ENCODE measurements at regions not wholly inside any gene's neighbourhood (a gene's known extent, or its start where the extent isn't known, plus 50 kb on each side); places are given as distances from the start of the nearest gene placed in this dataset.

DNA sequence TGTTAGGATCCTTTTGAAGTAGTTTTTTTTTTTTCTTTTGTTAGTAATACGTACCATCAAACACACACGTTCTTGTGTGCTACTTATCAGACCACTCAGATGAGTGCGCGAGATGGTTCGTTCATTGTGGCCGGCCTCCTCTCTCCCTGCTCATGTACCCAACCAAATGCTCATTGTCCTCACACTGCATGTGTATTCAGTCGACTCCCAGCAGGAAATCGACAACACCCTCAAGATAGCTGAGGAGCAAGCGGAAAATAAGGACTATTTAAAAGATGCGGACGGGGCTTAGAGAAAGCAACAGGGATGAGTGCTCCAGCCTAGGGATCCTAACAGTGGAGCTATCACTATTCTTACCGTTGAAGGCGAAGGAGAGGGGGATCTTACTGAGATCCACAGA lies 72.9 kb upstream of the GUCY1A1 start:
- TF ChIP-seq, protein P1, sequence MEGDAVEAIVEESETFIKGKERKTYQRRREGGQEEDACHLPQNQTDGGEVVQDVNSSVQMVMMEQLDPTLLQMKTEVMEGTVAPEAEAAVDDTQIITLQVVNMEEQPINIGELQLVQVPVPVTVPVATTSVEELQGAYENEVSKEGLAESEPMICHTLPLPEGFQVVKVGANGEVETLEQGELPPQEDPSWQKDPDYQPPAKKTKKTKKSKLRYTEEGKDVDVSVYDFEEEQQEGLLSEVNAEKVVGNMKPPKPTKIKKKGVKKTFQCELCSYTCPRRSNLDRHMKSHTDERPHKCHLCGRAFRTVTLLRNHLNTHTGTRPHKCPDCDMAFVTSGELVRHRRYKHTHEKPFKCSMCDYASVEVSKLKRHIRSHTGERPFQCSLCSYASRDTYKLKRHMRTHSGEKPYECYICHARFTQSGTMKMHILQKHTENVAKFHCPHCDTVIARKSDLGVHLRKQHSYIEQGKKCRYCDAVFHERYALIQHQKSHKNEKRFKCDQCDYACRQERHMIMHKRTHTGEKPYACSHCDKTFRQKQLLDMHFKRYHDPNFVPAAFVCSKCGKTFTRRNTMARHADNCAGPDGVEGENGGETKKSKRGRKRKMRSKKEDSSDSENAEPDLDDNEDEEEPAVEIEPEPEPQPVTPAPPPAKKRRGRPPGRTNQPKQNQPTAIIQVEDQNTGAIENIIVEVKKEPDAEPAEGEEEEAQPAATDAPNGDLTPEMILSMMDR (IDR thresholded peaks at IDR 0.05; ENCODE audit: low read depth, low read length): no peak
- no peak for TF ChIP-seq EZH2phosphoT487 (IDR thresholded peaks at IDR 0.05; ENCODE audit: low read depth)
